ENCODE measurements at regions not wholly inside any gene's neighbourhood (a gene's known extent, or its start where the extent isn't known, plus 50 kb on each side); places are given as distances from the start of the nearest gene placed in this dataset.

DNA sequence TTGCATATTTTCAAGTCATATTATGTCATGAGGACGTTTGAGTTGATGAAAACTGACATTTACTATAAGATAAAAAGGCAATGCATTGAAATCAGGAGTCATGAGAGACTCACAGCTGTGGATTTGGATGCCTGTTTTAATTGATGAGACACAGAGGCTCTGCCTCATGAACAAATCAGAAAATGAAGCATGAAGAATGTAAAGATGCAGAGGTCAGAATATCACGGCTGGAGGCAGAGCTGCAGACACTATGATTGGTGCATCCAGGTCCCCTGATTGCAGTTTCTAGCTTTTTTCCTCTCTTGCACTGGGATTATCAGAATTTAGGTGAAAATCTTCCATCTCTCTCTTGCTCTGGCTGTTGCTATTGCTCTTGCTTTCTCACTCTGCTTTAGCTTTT is 74.7 kb downstream of the FAM47B start:
- intact Hi-C loops (cut with DNase I): no loop called here
- Histone ChIP-seq H3K36me3 (no peaks in the 10 kb centered on the region), H3K4me3 (no peak overlapping the region), H3K4me1 (no peaks in the 10 kb centered on the region), H3K9me3 (peaks cover 0 to 27% (median 0%) of the 10 kb centered on the region in 11 donors), H3K27me3 (peaks cover 0 to 8% (median 0%) of the 10 kb centered on the region in 7 donors), H3K27ac (no peak overlapping the region)
- ATAC-seq: no peak
- TF ChIP-seq, protein P1, sequence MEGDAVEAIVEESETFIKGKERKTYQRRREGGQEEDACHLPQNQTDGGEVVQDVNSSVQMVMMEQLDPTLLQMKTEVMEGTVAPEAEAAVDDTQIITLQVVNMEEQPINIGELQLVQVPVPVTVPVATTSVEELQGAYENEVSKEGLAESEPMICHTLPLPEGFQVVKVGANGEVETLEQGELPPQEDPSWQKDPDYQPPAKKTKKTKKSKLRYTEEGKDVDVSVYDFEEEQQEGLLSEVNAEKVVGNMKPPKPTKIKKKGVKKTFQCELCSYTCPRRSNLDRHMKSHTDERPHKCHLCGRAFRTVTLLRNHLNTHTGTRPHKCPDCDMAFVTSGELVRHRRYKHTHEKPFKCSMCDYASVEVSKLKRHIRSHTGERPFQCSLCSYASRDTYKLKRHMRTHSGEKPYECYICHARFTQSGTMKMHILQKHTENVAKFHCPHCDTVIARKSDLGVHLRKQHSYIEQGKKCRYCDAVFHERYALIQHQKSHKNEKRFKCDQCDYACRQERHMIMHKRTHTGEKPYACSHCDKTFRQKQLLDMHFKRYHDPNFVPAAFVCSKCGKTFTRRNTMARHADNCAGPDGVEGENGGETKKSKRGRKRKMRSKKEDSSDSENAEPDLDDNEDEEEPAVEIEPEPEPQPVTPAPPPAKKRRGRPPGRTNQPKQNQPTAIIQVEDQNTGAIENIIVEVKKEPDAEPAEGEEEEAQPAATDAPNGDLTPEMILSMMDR (IDR thresholded peaks at IDR 0.05): no peak
- 36 to 38% methylated on average over 2 of the region's 2 CpGs for WGBS, 2 donors
- no peak for DNase-seq

DNA sequence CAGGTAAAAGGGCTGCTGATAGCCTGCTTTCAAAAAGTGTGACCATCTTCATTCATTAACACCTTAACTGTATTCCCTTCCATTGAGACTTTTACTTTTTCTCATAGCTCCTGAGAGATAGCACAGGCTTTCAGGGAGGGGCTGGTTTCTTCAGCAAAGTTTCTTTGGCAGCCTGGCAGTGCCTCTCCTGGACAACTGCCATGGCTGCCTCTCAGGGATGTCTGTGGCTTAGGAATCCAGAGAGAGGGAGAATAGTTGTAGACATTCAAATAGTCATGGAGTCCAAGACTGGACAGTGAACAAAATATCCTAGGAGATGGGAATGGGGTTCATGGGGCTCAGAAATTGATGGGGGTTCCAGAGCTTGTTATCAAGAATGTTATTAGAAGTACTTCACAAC is 81.1 kb downstream of the FAM47B start:
- no peaks in the 10 kb centered on the region for H3K9me3 ChIP-seq
- TF ChIP-seq, protein P1 (IDR thresholded peaks at IDR 0.05): no peak
- peaks cover 0 to 8% (median 0%) of the 10 kb centered on the region in 7 donors for H3K27me3 ChIP-seq
- H3K4me3 ChIP-seq: no peak overlapping the region
- no peaks in the 10 kb centered on the region for H3K36me3 ChIP-seq
- no peaks in the 10 kb centered on the region for H3K4me1 ChIP-seq
- intact Hi-C loops (cut with DNase I): no loop called here
- H3K27ac ChIP-seq: no peak overlapping the region
- ATAC-seq (no peak), DNase-seq (no peak)

DNA sequence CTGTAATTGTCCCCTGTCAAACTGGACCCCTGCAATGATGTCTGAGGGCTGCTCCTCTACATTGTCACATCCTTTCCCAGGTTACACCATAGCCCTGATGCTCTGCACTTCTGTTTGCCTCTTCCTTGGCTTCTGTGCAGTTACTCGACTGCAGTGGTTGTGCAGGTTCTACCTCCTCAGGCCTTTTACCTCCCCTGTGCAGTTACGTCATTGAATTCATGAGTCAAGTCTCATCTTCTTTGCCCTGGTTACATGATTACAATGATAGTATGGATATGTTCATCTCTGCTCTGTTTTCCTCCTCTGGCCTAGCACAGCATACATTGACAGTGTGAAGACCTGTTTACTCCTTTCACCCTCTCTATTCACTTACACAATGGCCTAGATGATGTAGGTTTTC is 83.2 kb downstream of the FAM47B start:
- 88 to 93% methylated on average over 2 of the region's 2 CpGs for WGBS, 2 donors
- ATAC-seq (no peak), DNase-seq (no peak)
- Histone ChIP-seq H3K4me1 (no peaks in the 10 kb centered on the region), H3K9me3 (no peaks in the 10 kb centered on the region), H3K27me3 (no peaks in the 10 kb centered on the region), H3K27ac (no peak overlapping the region), H3K36me3 (no peaks in the 10 kb centered on the region), H3K4me3 (no peak overlapping the region)
- intact Hi-C loops (cut with DNase I): no loop called here
- TF ChIP-seq, protein P1 (IDR thresholded peaks at IDR 0.05): no peak

DNA sequence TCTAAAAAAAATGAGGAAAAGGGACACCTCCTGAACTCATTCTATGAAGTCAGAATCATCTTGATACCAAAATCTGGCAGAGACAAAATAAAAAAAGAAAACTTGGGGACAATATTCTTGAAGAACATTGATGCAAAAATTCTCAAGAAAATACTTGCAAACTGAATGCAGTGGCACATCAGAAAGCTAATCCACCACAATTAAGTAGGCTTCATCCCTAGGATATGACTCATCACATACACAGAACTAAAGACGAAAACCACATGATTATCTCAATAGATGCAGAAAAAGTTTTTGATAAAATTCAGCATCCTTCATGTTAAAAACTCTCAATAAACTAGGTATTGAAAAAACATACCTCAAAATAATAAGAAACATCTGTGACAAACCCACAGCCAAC is 98.3 kb downstream of the FAM47B start:
- no peak overlapping the region for H3K27ac ChIP-seq
- no peak overlapping the region for H3K4me3 ChIP-seq
- peaks cover 0 to 4% (median 0%) of the 10 kb centered on the region in 7 donors for H3K27me3 ChIP-seq
- WGBS, 2 donors: 53 to 62% methylated on average over 1 of the region's 1 CpG
- H3K36me3 ChIP-seq: no peaks in the 10 kb centered on the region
- no peak for ATAC-seq
- TF ChIP-seq, protein P1 (IDR thresholded peaks at IDR 0.05): no peak
- H3K4me1 ChIP-seq: no peaks in the 10 kb centered on the region
- intact Hi-C loops (cut with DNase I): no loop called here
- peaks cover 0 to 13% (median 0%) of the 10 kb centered on the region in 11 donors for H3K9me3 ChIP-seq
- no peak for DNase-seq

All from heart right ventricle (tissue), 16 donors.